SU-DHL-6 (cell line): ENCODE measurements at regions not wholly inside any gene's neighbourhood (a gene's known extent, or its start where the extent isn't known, plus 50 kb on each side); places are given as distances from the start of the nearest gene placed in this dataset.

Source experiments
- H2AFZ ChIP-seq: fragments of 200-600 bp; sonication (generic); 2 replicates; pipeline ENCODE4 v1.6.1; 2014; ENCODE audit warnings: low read depth, mild to moderate bottlenecking, moderate library complexity, mixed read lengths, antibody characterized with exemption, low read length; ENCODE audit not compliant: severe bottlenecking
- H3F3A ChIP-seq: fragments of 200-600 bp; shearing (Covaris generic); 2 replicates; pipeline ENCODE4 v1.6.0; 2016; ENCODE audit warnings: antibody characterized with exemption, mild to moderate bottlenecking; ENCODE audit not compliant: insufficient read depth
- H3K27ac ChIP-seq: fragments of 200-600 bp; sonication (generic); 2 replicates; pipeline ENCODE4 v1.5.1; 2016; ENCODE audit warnings: low read depth, mild to moderate bottlenecking, low read length, moderate library complexity, mixed read lengths
- H3K27me3 ChIP-seq: fragments of 200-600 bp; sonication (generic), shearing (Covaris generic); 2 replicates; pipeline ENCODE4 v1.6.0; 2014; ENCODE audit warnings: mild to moderate bottlenecking, low read length
- H3K36me3 ChIP-seq: fragments of 200-600 bp; sonication (generic); 2 replicates; pipeline ENCODE4 v1.6.1; 2014; ENCODE audit warnings: mild to moderate bottlenecking, low read length, mixed read lengths
- H3K4me2 ChIP-seq: fragments of 300-600, 200-600 bp; shearing (Covaris generic), sonication (generic); 2 replicates; pipeline ENCODE4 v1.6.0; 2014; ENCODE audit warnings: low read length, low read depth, mild to moderate bottlenecking; ENCODE audit not compliant: poor library complexity, severe bottlenecking
- H3K4me3 ChIP-seq: fragments of 200-600 bp; sonication (generic); 2 replicates; pipeline ENCODE4 v1.5.1; 2014; ENCODE audit warnings: antibody characterized with exemption, low read length, mild to moderate bottlenecking, mixed read lengths; ENCODE audit not compliant: insufficient read depth, poor library complexity, severe bottlenecking
- H3K79me2 ChIP-seq: fragments of 200-600 bp; sonication (generic); 2 replicates; pipeline ENCODE4 v1.6.1; 2014; ENCODE audit warnings: mild to moderate bottlenecking, low read length, moderate library complexity; ENCODE audit not compliant: insufficient read depth
- H3K9ac ChIP-seq: fragments of 200-600 bp; sonication (generic); 2 replicates; pipeline ENCODE4 v1.7.0; 2014; ENCODE audit warnings: mild to moderate bottlenecking, low read length
- H3K9me2 ChIP-seq: fragments of 200-600 bp; sonication (generic); replicated peaks from 2 replicates; pipeline ENCODE4 v1.6.1; 2014; ENCODE audit warnings: low read length; ENCODE audit not compliant: insufficient read depth
- H3K9me3 ChIP-seq: fragments of 200-600 bp; sonication (generic); 2 replicates; pipeline ENCODE4 v1.6.1; 2014; ENCODE audit warnings: low read length, mixed read lengths; ENCODE audit not compliant: insufficient read depth
- H4K20me1 ChIP-seq: fragments of 200-600 bp; sonication (generic); 2 replicates; pipeline ENCODE4 v1.6.1; 2014; ENCODE audit warnings: low read depth, mild to moderate bottlenecking, antibody characterized with exemption, low read length, moderate library complexity, mixed read lengths
- CTCF ChIP-seq: fragments of 200-600 bp; sonication (generic); IDR thresholded peaks from one replicate; pipeline ENCODE4 v1.5.1; 2017; ENCODE audit warnings: antibody characterized with exemption, mild to moderate bottlenecking, low read length, moderate library complexity; ENCODE audit not compliant: insufficient read depth, poor library complexity, severe bottlenecking
- EZH2phosphoT487 ChIP-seq: fragments of 200-600 bp; sonication (generic), shearing (Covaris generic); conservative IDR thresholded peaks from 2 replicates; pipeline ENCODE4 v1.6.1; 2018; ENCODE audit warnings: mild to moderate bottlenecking, antibody characterized with exemption, low read length, moderate library complexity, mixed read lengths

- no peak overlapping the region for H3K9ac ChIP-seq
- H4K20me1 ChIP-seq: no peaks in the 10 kb centered on the region
- no peak overlapping the region for H3K27ac ChIP-seq
- no peaks in the 10 kb centered on the region for H3F3A ChIP-seq
- H3K27me3 ChIP-seq: no peaks in the 10 kb centered on the region
- no peaks in the 10 kb centered on the region for H3K36me3 ChIP-seq
- no peak overlapping the region for H2AFZ ChIP-seq
- no peak overlapping the region for H3K4me2 ChIP-seq
- no peak overlapping the region for H3K4me3 ChIP-seq
- H3K9me3 ChIP-seq: no peaks in the 10 kb centered on the region
- no peaks in the 10 kb centered on the region for H3K79me2 ChIP-seq
- no peaks in the 10 kb centered on the region for H3K9me2 ChIP-seq
- no peak for TF ChIP-seq EZH2phosphoT487
- no peak for TF ChIP-seq CTCF
These were observed 96.2 kb upstream of the EYS start for GRCh38 chr6:65803186-65803585.

- TF ChIP-seq EZH2phosphoT487: no peak
- no peak for TF ChIP-seq CTCF
- Histone ChIP-seq H3K4me3 (no peak overlapping the region), H3K9ac (no peak overlapping the region), H3K4me2 (no peak overlapping the region), H3K79me2 (no peaks in the 10 kb centered on the region), H3K36me3 (no peaks in the 10 kb centered on the region), H3K27me3 (no peaks in the 10 kb centered on the region), H3K27ac (no peak overlapping the region), H3K9me3 (no peaks in the 10 kb centered on the region), H2AFZ (no peak overlapping the region), H3K9me2 (no peaks in the 10 kb centered on the region), H4K20me1 (no peaks in the 10 kb centered on the region), H3F3A (no peaks in the 10 kb centered on the region)
These were observed 92.4 kb upstream of the EYS start for GRCh38 chr6:65799389-65799788.

- H3K4me2 ChIP-seq: no peak overlapping the region
- no peaks in the 10 kb centered on the region for H3K9me2 ChIP-seq
- H3F3A ChIP-seq: no peaks in the 10 kb centered on the region
- no peaks in the 10 kb centered on the region for H3K36me3 ChIP-seq
- H3K27ac ChIP-seq: no peak overlapping the region
- H3K79me2 ChIP-seq: no peaks in the 10 kb centered on the region
- H4K20me1 ChIP-seq: no peaks in the 10 kb centered on the region
- H3K4me3 ChIP-seq: no peak overlapping the region
- H3K27me3 ChIP-seq: no peaks in the 10 kb centered on the region
- no peak for TF ChIP-seq EZH2phosphoT487
- no peaks in the 10 kb centered on the region for H3K9me3 ChIP-seq
- H2AFZ ChIP-seq: no peak overlapping the region
- H3K9ac ChIP-seq: no peak overlapping the region
These were observed 91.4 kb upstream of the EYS start for GRCh38 chr6:65798280-65799014.

GRCh38 chr6:65790666-65791065 is 83.6 kb upstream of the EYS start:
- H3K79me2 ChIP-seq: no peaks in the 10 kb centered on the region
- H3K9me3 ChIP-seq: no peaks in the 10 kb centered on the region
- no peak overlapping the region for H3K4me3 ChIP-seq
- TF ChIP-seq CTCF: no peak
- no peak for TF ChIP-seq EZH2phosphoT487
- no peaks in the 10 kb centered on the region for H4K20me1 ChIP-seq
- no peak overlapping the region for H3K27ac ChIP-seq
- no peak overlapping the region for H3K9ac ChIP-seq
- no peaks in the 10 kb centered on the region for H3K36me3 ChIP-seq
- H3K9me2 ChIP-seq: no peaks in the 10 kb centered on the region
- H2AFZ ChIP-seq: peak overlapping the region; percentile 48
- H3K4me2 ChIP-seq: no peak overlapping the region
- H3F3A ChIP-seq: no peaks in the 10 kb centered on the region
- no peaks in the 10 kb centered on the region for H3K27me3 ChIP-seq
